ENCODE measurements at regions not wholly inside any gene's neighbourhood (a gene's known extent, or its start where the extent isn't known, plus 50 kb on each side); places are given as distances from the start of the nearest gene placed in this dataset.

GRCh38 chr18:10351219-10351818 lies 103.1 kb upstream of the APCDD1 start:
- H3K27ac Mint-ChIP-seq, result no peak overlapping the region
- no peak overlapping the region for H3K4me3 Mint-ChIP-seq (ENCODE audit: low read depth)
- H3K9me3 Mint-ChIP-seq (ENCODE audit: low read depth), result peaks cover 3% of the 10 kb centered on the region
- H3K36me3 Mint-ChIP-seq (ENCODE audit: insufficient read depth), result no peaks in the 10 kb centered on the region
- DNase-seq (ENCODE audit: low spot score, unreplicated experiment), result no peak
- TF ChIP-seq CTCF (IDR thresholded peaks at IDR 0.05; ENCODE audit: unreplicated experiment), result no peak
- H3K27me3 Mint-ChIP-seq, result peaks cover 5% of the 10 kb centered on the region
- H3K4me1 Mint-ChIP-seq (ENCODE audit: low read depth), result peaks cover 1% of the 10 kb centered on the region

- H3K27me3 Mint-ChIP-seq, result peaks cover 5% of the 10 kb centered on the region
- TF ChIP-seq CTCF (IDR thresholded peaks at IDR 0.05; ENCODE audit: unreplicated experiment), result no peak
- no peak for DNase-seq (ENCODE audit: low spot score, unreplicated experiment)
- peaks cover 1% of the 10 kb centered on the region for H3K4me1 Mint-ChIP-seq (ENCODE audit: low read depth)
- no peak overlapping the region for H3K27ac Mint-ChIP-seq
- H3K36me3 Mint-ChIP-seq (ENCODE audit: insufficient read depth), result no peaks in the 10 kb centered on the region
- H3K9me3 Mint-ChIP-seq (ENCODE audit: low read depth), result peaks cover 7% of the 10 kb centered on the region
- no peak overlapping the region for H3K4me3 Mint-ChIP-seq (ENCODE audit: low read depth)
These were observed 102.6 kb upstream of the APCDD1 start for GRCh38 chr18:10351858-10352257.

- peaks cover 10% of the 10 kb centered on the region for H3K9me3 Mint-ChIP-seq (ENCODE audit: low read depth)
- TF ChIP-seq CTCF (IDR thresholded peaks at IDR 0.05; ENCODE audit: unreplicated experiment), result no peak
- H3K27me3 Mint-ChIP-seq, result peaks cover 5% of the 10 kb centered on the region
- H3K4me1 Mint-ChIP-seq (ENCODE audit: low read depth), result no peaks in the 10 kb centered on the region
- no peak for DNase-seq (ENCODE audit: low spot score, unreplicated experiment)
- no peak overlapping the region for H3K27ac Mint-ChIP-seq
- no peak overlapping the region for H3K4me3 Mint-ChIP-seq (ENCODE audit: low read depth)
- H3K36me3 Mint-ChIP-seq (ENCODE audit: insufficient read depth), result no peaks in the 10 kb centered on the region
These were observed 101.8 kb upstream of the APCDD1 start for GRCh38 chr18:10352671-10353070.

- peaks cover 10% of the 10 kb centered on the region for H3K9me3 Mint-ChIP-seq (ENCODE audit: low read depth)
- no peak for DNase-seq (ENCODE audit: low spot score, unreplicated experiment)
- no peak overlapping the region for H3K4me3 Mint-ChIP-seq (ENCODE audit: low read depth)
- peaks cover 5% of the 10 kb centered on the region for H3K27me3 Mint-ChIP-seq
- H3K36me3 Mint-ChIP-seq (ENCODE audit: insufficient read depth), result no peaks in the 10 kb centered on the region
- TF ChIP-seq CTCF (IDR thresholded peaks at IDR 0.05; ENCODE audit: unreplicated experiment), result no peak
- H3K4me1 Mint-ChIP-seq (ENCODE audit: low read depth), result no peaks in the 10 kb centered on the region
- H3K27ac Mint-ChIP-seq, result no peak overlapping the region
These were observed 100.6 kb upstream of the APCDD1 start for GRCh38 chr18:10353791-10354190.

- no peak for TF ChIP-seq CTCF (IDR thresholded peaks at IDR 0.05; ENCODE audit: unreplicated experiment)
- no peak overlapping the region for H3K27ac Mint-ChIP-seq
- DNase-seq (ENCODE audit: low spot score, unreplicated experiment), result no peak
- H3K4me3 Mint-ChIP-seq (ENCODE audit: low read depth), result no peak overlapping the region
- H3K27me3 Mint-ChIP-seq, result peaks cover 5% of the 10 kb centered on the region
- no peaks in the 10 kb centered on the region for H3K4me1 Mint-ChIP-seq (ENCODE audit: low read depth)
- peaks cover 10% of the 10 kb centered on the region for H3K9me3 Mint-ChIP-seq (ENCODE audit: low read depth)
- no peaks in the 10 kb centered on the region for H3K36me3 Mint-ChIP-seq (ENCODE audit: insufficient read depth)
These were observed 100.1 kb upstream of the APCDD1 start for GRCh38 chr18:10354241-10354811.

Data from progenitor cell of endocrine pancreas (in vitro differentiated cells).